Glutamatergic neuron (in vitro differentiated cells): ENCODE measurements at regions not wholly inside any gene's neighbourhood (a gene's known extent, or its start where the extent isn't known, plus 50 kb on each side); places are given as distances from the start of the nearest gene placed in this dataset.
"Not testable (repeated sequence)": the region's sequence is repeated elsewhere in the genome, so short reads cannot be mapped to it uniquely, and the experiment has no call there.

Experiments
- DNase-seq: peaks from one replicate; pipeline ENCODE4 v3.0.0; 2022
- H3K27ac Mint-ChIP-seq: one replicate; pipeline ENCODE4 v1.8.0; 2020; ENCODE audit warnings: mild to moderate bottlenecking, mixed read lengths, inconsistent platforms; ENCODE audit not compliant: unreplicated experiment
- H3K27me3 Mint-ChIP-seq: one replicate; pipeline ENCODE4 v1.8.0; 2020; ENCODE audit warnings: mild to moderate bottlenecking, moderate library complexity, mixed read lengths, inconsistent platforms; ENCODE audit not compliant: unreplicated experiment
- H3K36me3 Mint-ChIP-seq: one replicate; pipeline ENCODE4 v1.8.0; 2020; ENCODE audit warnings: mild to moderate bottlenecking, mixed read lengths, inconsistent platforms; ENCODE audit not compliant: unreplicated experiment
- H3K4me1 Mint-ChIP-seq: one replicate; pipeline ENCODE4 v1.8.0; 2020; ENCODE audit warnings: mild to moderate bottlenecking, low read depth, mixed read lengths, inconsistent platforms; ENCODE audit not compliant: unreplicated experiment
- H3K4me3 Mint-ChIP-seq: one replicate; pipeline ENCODE4 v1.8.0; 2020; ENCODE audit warnings: mild to moderate bottlenecking, mixed read lengths, inconsistent platforms; ENCODE audit not compliant: unreplicated experiment
- H3K9me3 Mint-ChIP-seq: one replicate; pipeline ENCODE4 v1.8.0; 2020; ENCODE audit warnings: mild to moderate bottlenecking, moderate library complexity, mixed read lengths, inconsistent platforms; ENCODE audit not compliant: unreplicated experiment
- CTCF ChIP-seq: fragments of 200-600 bp; sonication (generic); IDR thresholded peaks from one replicate; pipeline ENCODE4 v1.5.0; 2021; ENCODE audit not compliant: partially characterized antibody, unreplicated experiment

GRCh38 chr1:229131243-229132105, 139.4 kb upstream of the RAB4A start:
- peaks cover 20% of the 10 kb centered on the region for H3K4me1 Mint-ChIP-seq
- no peak overlapping the region for H3K4me3 Mint-ChIP-seq
- H3K36me3 Mint-ChIP-seq: peaks cover 36% of the 10 kb centered on the region
- no peak for DNase-seq
- H3K27ac Mint-ChIP-seq: no peak overlapping the region
- peaks cover 1% of the 10 kb centered on the region for H3K27me3 Mint-ChIP-seq
- H3K9me3 Mint-ChIP-seq: peaks cover 18% of the 10 kb centered on the region
- TF ChIP-seq CTCF: no peak

GRCh38 chr1:229132106-229132443, 138.8 kb upstream of the RAB4A start:
- peaks cover 18% of the 10 kb centered on the region for H3K9me3 Mint-ChIP-seq
- peaks cover 20% of the 10 kb centered on the region for H3K4me1 Mint-ChIP-seq
- TF ChIP-seq CTCF: no peak
- H3K27ac Mint-ChIP-seq: no peak overlapping the region
- peaks cover 36% of the 10 kb centered on the region for H3K36me3 Mint-ChIP-seq
- peaks cover 1% of the 10 kb centered on the region for H3K27me3 Mint-ChIP-seq
- H3K4me3 Mint-ChIP-seq: no peak overlapping the region
- DNase-seq: no peak

GRCh38 chr1:229132706-229133105, 138.2 kb upstream of the RAB4A start:
- Mint-ChIP-seq H3K27me3 (peaks cover 1% of the 10 kb centered on the region), H3K36me3 (peaks cover 36% of the 10 kb centered on the region), H3K4me1 (peaks cover 14% of the 10 kb centered on the region), H3K9me3 (peaks cover 18% of the 10 kb centered on the region), H3K27ac (no peak overlapping the region), H3K4me3 (no peak overlapping the region)
- DNase-seq: no peak
- no peak for TF ChIP-seq CTCF

GRCh38 chr1:229133151-229133550, 137.8 kb upstream of the RAB4A start:
- Mint-ChIP-seq H3K4me3 (no peak overlapping the region), H3K27me3 (peaks cover 1% of the 10 kb centered on the region), H3K36me3 (peaks cover 36% of the 10 kb centered on the region), H3K4me1 (peaks cover 10% of the 10 kb centered on the region), H3K9me3 (peaks cover 18% of the 10 kb centered on the region), H3K27ac (no peak overlapping the region)
- DNase-seq: no peak
- no peak for TF ChIP-seq CTCF

GRCh38 chr1:229133811-229134210, 137.1 kb upstream of the RAB4A start:
- Mint-ChIP-seq H3K9me3 (peaks cover 19% of the 10 kb centered on the region), H3K36me3 (peaks cover 36% of the 10 kb centered on the region), H3K4me1 (peaks cover 9% of the 10 kb centered on the region), H3K27me3 (peaks cover 1% of the 10 kb centered on the region), H3K27ac (no peak overlapping the region), H3K4me3 (no peak overlapping the region)
- TF ChIP-seq CTCF: no peak
- no peak for DNase-seq

- H3K36me3 Mint-ChIP-seq: peaks cover 36% of the 10 kb centered on the region
- H3K4me3 Mint-ChIP-seq, H3K27me3 Mint-ChIP-seq, H3K27ac Mint-ChIP-seq, DNase-seq: not testable (repeated sequence)
- H3K4me1 Mint-ChIP-seq: peaks cover 10% of the 10 kb centered on the region
- H3K9me3 Mint-ChIP-seq: peaks cover 16% of the 10 kb centered on the region
Measured at GRCh38 chr1:229134381-229135217, 136.3 kb upstream of the RAB4A start.
